Colon (tissue), 2 donors: ENCODE measurements at regions not wholly inside any gene's neighbourhood (a gene's known extent, or its start where the extent isn't known, plus 50 kb on each side); places are given as distances from the start of the nearest gene placed in this dataset.
"Not testable (repeated sequence)": the region's sequence is repeated elsewhere in the genome, so short reads cannot be mapped to it uniquely, and the experiment has no call there.

Source experiments
- FAIRE-seq: peaks from 2 replicates; lab custom pipeline; 2012; peaks lifted over from hg19 to GRCh38; lab: Jason Lieb, UNC
- donor health status: control.
- donor health status: control.

GRCh38 chr18:39444957-39445356, 1879.4 kb upstream of the CELF4 start:
- not testable (repeated sequence) for FAIRE-seq

GRCh38 chr18:39441648-39442047, 1876.0 kb upstream of the CELF4 start:
- no peak for FAIRE-seq

- FAIRE-seq = no peak
Measured at GRCh38 chr18:39435996-39436395, 1870.4 kb upstream of the CELF4 start.

- no peak for FAIRE-seq
Measured at GRCh38 chr18:39435209-39435608, 1869.6 kb upstream of the CELF4 start.

DNA sequence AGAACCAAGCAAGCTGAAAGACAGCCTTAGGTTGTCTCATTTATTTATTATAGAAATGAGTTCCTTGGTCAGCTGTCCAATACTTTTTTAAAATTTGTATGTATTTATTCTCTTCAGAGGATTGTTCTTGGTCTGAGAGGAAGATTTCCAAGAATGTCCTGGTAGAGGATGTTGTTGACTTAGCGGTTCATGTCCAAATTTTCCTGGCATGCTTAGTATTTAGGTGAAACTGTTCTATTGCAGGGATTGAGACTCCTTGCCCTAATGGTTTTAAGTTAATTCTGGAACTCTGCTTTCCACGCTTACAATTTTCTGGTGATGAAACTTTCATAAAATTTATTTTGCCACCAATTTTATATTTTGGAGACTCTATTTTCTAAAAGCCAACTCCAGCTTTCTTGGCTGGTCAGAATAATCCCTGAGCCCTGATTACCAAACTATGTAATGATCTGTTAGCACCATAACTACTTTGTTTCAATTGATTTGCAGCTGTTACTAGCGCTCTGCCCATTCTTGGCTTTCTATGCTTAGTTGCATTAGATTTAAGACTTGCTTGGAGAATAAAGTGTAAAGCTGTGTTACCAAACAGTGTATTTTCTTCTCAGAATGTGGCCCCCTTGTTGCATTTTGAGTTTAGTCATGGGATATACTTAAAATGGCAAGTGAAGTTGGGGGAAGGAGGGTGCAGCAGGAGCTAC, 1868.8 kb upstream of the CELF4 start:
- FAIRE-seq = no peak

- FAIRE-seq = no peak
Measured at GRCh38 chr18:39425172-39425850, 1859.7 kb upstream of the CELF4 start.

DNA sequence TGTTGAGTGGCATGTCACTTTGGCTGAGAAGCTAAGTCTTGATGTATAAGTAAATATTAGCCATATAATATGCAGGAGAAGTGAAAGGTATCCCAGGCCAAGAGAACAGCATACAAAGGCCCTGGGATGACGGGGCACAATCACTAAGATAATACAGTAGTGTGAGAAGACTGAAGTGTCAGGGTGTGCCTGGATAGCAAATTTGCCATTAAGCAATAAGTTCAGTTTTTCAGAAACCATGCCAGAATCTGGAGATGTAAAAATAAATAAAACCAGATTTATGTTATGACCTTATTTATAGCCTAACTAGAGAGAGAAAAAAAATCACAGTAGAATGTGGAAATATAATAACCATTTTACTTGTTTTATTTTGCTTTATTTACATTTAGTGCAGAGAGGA, 1858.7 kb upstream of the CELF4 start:
- FAIRE-seq = no peak

- no peak for FAIRE-seq
Measured at GRCh38 chr18:39421276-39421675, 1855.7 kb upstream of the CELF4 start.

DNA sequence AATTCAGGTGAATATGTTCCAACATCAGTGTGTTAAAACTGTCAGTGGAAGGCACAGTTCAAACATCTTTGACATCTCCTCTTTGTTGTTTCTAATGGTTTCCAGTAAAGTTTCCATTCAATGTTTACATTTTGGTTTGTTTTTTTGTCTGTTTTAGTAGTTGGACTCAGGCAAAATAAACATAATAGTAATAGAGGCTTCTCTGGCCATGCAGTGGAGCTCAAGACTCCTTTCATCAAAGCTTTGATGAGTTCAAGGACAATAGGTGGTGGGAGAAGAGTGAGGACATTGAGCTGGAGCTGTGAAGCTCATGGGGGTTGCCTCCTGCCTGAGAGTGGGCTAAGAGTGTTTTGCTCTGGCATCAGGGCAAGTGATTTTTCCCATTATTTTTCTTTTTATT, 1853.7 kb upstream of the CELF4 start:
- FAIRE-seq = no peak

DNA sequence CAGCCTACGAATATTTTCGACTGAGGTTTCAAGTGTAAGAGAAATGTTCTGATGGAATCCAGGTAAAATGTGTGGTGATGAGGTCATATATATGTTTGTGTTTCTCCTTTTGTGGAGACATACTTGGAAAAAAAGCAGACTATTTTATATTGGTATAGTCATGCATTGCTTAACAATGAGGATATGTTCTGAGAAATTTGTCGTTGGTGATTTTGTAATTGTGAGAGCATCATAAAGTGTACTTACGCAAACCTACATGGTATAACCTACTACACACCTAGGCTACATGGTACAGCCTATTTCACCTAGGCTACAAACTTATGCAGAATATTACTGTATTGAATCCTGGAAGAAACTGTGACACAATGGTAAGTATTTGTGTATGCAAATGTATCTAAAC, 1849.9 kb upstream of the CELF4 start:
- no peak for FAIRE-seq

GRCh38 chr18:39414009-39414700, 1848.6 kb upstream of the CELF4 start:
- no peak for FAIRE-seq

DNA sequence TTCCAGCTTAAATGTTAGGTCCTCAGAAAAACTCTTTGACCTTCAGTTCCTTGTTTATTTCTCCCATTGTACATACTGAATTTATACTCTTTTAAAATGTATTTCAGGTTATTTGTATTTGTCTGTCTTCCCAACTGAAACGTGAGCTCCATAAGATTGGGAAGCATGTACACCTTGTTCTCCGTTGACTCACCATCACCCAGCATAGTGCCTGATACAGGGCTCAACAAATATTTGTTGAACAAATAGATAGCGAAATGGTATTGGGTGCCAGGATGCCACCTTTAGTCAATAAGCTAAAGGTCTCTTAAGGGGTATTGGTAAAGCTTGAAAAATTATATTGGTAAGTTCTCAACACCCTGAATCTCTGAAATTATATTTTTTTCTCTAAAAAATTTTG, 1841.3 kb upstream of the CELF4 start:
- FAIRE-seq = no peak

DNA sequence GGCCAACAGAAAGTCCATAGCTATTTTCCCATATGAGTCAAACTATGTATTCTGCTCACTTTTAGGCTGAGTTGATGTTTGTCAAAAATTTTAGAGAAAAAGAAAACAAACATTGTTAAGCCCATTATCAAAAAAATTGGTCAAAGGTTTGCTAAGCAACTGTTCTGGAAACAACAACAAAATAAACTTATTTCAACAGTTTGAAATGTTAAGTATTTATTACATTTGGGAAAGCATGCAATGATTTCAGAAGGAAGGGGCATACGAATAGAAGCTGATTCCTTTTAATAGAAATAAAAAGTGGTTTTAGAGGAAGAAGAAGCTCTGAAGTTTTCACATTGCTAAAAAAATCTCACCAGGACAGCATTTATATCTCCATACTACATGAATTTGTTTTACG, 1837.5 kb upstream of the CELF4 start:
- no peak for FAIRE-seq

- no peak for FAIRE-seq
Measured at GRCh38 chr18:39399662-39400061, 1834.1 kb upstream of the CELF4 start.

DNA sequence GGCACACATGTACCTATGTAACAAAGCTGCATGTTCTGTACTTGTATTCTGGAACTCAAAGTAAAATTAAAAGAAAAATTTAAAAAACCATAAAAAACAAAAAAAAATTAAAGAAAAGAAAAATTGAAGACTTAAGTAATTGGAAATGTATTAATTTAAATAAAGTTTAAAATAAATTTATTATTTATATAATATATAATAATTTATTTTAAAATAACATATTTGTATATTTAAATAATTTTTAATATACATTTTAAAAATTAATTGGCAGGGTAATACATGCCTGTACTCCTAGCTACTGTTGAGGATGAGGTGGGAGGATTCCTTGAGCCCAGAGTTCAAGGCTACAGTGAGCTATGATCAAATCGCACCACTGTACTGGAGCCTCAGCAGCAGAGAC, 1830.6 kb upstream of the CELF4 start:
- peak; percentile 88 for FAIRE-seq

DNA sequence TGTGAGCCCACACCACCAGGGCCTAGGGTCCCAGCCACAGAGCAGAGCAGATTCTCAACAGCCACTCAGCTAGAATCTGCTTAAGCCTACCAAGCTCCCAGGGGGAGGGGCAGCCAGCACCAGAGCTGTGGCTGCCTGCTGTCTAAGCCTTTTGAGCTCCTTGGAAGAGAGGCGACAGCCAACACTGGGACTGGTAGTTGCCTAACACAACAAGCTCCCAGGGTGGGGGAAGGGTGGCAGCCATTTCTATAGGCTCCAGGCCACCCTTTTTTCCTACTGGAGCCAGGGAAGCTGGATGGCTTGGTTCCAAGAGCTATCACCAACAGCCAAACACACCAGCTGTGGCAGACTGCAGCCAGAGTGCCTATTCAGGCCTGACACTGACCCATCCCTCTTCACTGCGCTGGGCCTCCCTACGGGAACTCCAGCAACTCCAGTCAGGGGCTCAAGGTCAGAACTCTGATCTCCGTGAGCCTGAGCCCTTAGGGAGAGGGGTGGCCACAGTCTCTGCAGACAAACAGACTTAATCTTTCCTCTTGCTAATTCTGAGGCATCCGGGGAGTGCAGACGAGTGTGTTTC, 1824.3 kb upstream of the CELF4 start:
- FAIRE-seq = no peak

DNA sequence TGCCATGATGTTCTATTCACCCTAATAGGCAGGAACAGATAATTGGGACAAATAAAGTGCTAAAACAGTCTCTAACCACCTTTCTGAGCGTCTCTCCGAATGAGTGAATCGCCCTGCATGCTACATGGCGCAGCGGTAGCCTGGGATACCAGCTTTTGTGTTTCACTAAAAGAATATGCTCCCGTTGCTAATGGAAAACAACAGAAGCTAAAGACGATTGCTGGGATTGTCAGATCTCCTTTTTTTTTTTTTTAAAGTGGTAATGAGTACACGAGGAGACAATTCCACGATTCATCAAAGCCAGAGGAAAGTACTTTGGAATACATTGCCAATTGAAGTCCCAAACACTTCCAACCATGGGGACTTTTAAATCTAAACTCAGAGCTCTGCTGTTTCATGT, 1815.3 kb upstream of the CELF4 start:
- no peak for FAIRE-seq

- no peak for FAIRE-seq
Measured at GRCh38 chr18:39380186-39380725, 1814.7 kb upstream of the CELF4 start.

GRCh38 chr18:39375066-39375465, 1809.5 kb upstream of the CELF4 start:
- FAIRE-seq = no peak

DNA sequence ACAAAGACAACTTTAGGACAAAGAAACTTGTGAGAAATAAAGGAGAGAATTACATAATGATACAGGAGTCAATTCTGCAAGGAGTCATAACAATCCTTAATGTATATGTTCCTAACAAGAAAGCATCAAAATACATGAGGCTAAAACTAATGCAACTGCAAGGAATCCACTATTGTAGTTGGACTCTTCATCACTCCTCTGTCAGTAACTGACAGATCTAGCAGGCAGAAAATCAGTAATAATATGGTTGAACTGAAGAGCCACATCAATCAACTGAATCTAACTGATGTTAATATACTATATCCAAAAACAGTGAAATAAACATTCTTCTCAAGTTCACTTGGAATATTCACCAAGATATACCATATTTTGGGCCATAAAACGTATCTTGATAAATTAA, 1806.4 kb upstream of the CELF4 start:
- FAIRE-seq = no peak

GRCh38 chr18:39366656-39367055, 1801.1 kb upstream of the CELF4 start:
- FAIRE-seq = no peak

- FAIRE-seq = no peak
Measured at GRCh38 chr18:39365836-39366485, 1800.4 kb upstream of the CELF4 start.
